ENCODE measurements at regions not wholly inside any gene's neighbourhood (a gene's known extent, or its start where the extent isn't known, plus 50 kb on each side); places are given as distances from the start of the nearest gene placed in this dataset.
"Not testable (repeated sequence)": the region's sequence is repeated elsewhere in the genome, so short reads cannot be mapped to it uniquely, and the experiment has no call there.

- not testable (repeated sequence) for H3K27ac ChIP-seq (ENCODE audit: insufficient read depth, low read length, poor library complexity, severe bottlenecking); H3K4me3 ChIP-seq (ENCODE audit: low read depth, low read length); H3K27ac Mint-ChIP-seq; H3K4me1 ChIP-seq (ENCODE audit: control insufficient read depth, insufficient read depth, low read length, poor library complexity, severe bottlenecking); H3K36me3 ChIP-seq (ENCODE audit: control insufficient read depth, insufficient read depth, low read length); H3K4me1 Mint-ChIP-seq; H3K27me3 ChIP-seq (ENCODE audit: control insufficient read depth, insufficient read depth, low read length); H3K9me3 ChIP-seq (ENCODE audit: control insufficient read depth in 2 of 2, low read length in 2 of 2); H3K4me3 Mint-ChIP-seq; H3K36me3 Mint-ChIP-seq; DNase-seq; ATAC-seq (ENCODE audit: low read depth in 2 of 2)
- Mint-ChIP-seq H3K27me3 (peaks cover 23% of the 10 kb centered on the region), H3K9me3 (peaks cover 0 to 27% (median 6%) of the 10 kb centered on the region in 7 donors)
Observed at GRCh38 chr5:68065321-68065720, 150.2 kb upstream of the PIK3R1 start.

- no peak overlapping the region for H3K27ac ChIP-seq (ENCODE audit: insufficient read depth, low read length, poor library complexity, severe bottlenecking)
- peaks cover 4% of the 10 kb centered on the region for H3K27me3 ChIP-seq (ENCODE audit: control insufficient read depth, insufficient read depth, low read length)
- ATAC-seq (ENCODE audit: low read depth in 2 of 2) (no peak), DNase-seq (no peak)
- no peaks in the 10 kb centered on the region for H3K36me3 ChIP-seq (ENCODE audit: control insufficient read depth, insufficient read depth, low read length)
- H3K4me3 ChIP-seq (ENCODE audit: low read depth, low read length): no peak overlapping the region
- H3K9me3 ChIP-seq (ENCODE audit: control insufficient read depth in 2 of 2, low read length in 2 of 2): peaks cover 0 to 3% of the 10 kb centered on the region in 2 experiments
- no peaks in the 10 kb centered on the region for H3K4me1 ChIP-seq (ENCODE audit: control insufficient read depth, insufficient read depth, low read length, poor library complexity, severe bottlenecking)
- Mint-ChIP-seq H3K27ac (no peak overlapping the region), H3K4me1 (no peaks in the 10 kb centered on the region), H3K4me3 (no peak overlapping the region), H3K36me3 (no peaks in the 10 kb centered on the region), H3K27me3 (peaks cover 18% of the 10 kb centered on the region), H3K9me3 (peaks cover 0 to 19% (median 3%) of the 10 kb centered on the region in 7 donors)
Observed at GRCh38 chr5:68060382-68060781, 155.2 kb upstream of the PIK3R1 start.

DNA sequence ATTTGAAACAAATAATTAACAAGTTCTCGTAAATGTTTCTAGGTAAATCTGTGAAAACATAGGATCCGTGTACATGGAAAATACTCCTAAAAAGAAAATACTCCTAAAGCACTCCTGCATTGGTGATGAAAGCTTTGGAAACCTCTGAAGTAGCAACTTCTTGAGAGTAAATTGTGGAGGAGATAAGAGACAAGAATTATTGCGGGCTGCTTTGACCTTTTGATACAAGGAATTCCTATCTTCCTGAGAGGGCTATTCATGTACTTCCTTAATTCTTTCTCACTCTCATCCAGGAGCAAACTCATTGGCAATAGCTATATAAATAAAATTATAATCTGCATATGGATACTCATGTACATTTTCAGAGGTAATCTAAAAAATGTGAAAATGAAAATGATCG lies 158.4 kb upstream of the PIK3R1 start:
- H3K27ac ChIP-seq (ENCODE audit: insufficient read depth, low read length, poor library complexity, severe bottlenecking): no peak overlapping the region
- Mint-ChIP-seq H3K36me3 (no peaks in the 10 kb centered on the region), H3K4me3 (no peak overlapping the region), H3K27ac (no peak overlapping the region), H3K4me1 (no peaks in the 10 kb centered on the region), H3K27me3 (peaks cover 21% of the 10 kb centered on the region), H3K9me3 (peaks cover 0 to 7% (median 3%) of the 10 kb centered on the region in 7 donors)
- H3K36me3 ChIP-seq (ENCODE audit: control insufficient read depth, insufficient read depth, low read length): no peaks in the 10 kb centered on the region
- H3K9me3 ChIP-seq (ENCODE audit: control insufficient read depth in 2 of 2, low read length in 2 of 2): peaks cover 0 to 3% of the 10 kb centered on the region in 2 experiments
- ATAC-seq (ENCODE audit: low read depth in 2 of 2) (no peak), DNase-seq (no peak)
- H3K27me3 ChIP-seq (ENCODE audit: control insufficient read depth, insufficient read depth, low read length): peaks cover 4% of the 10 kb centered on the region
- H3K4me1 ChIP-seq (ENCODE audit: control insufficient read depth, insufficient read depth, low read length, poor library complexity, severe bottlenecking): no peaks in the 10 kb centered on the region
- no peak overlapping the region for H3K4me3 ChIP-seq (ENCODE audit: low read depth, low read length)

DNA sequence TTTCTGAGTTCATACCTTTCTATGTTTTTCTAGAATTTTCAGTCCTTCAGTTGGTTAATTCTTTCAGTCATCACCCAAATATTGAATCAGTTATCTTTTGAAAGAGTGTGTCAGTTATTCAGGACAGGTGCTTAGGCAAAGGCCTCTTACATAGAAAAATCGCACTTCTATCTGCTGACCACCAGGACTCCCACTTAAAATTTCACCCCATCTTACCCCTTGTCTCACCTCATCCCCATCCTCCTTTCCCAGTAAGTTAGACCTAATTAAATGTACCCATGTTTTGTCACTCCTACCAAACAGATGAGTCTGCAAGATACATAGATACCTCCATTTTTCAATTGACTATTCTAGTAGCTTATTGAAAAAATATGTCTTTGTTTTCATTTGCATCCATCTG lies 159.9 kb upstream of the PIK3R1 start:
- no peak overlapping the region for H3K4me3 ChIP-seq (ENCODE audit: low read depth, low read length)
- no peaks in the 10 kb centered on the region for H3K36me3 ChIP-seq (ENCODE audit: control insufficient read depth, insufficient read depth, low read length)
- no peaks in the 10 kb centered on the region for H3K4me1 ChIP-seq (ENCODE audit: control insufficient read depth, insufficient read depth, low read length, poor library complexity, severe bottlenecking)
- Mint-ChIP-seq H3K4me3 (no peak overlapping the region), H3K27ac (no peak overlapping the region), H3K9me3 (peaks cover 0 to 2% (median 0%) of the 10 kb centered on the region in 7 donors), H3K4me1 (no peaks in the 10 kb centered on the region), H3K27me3 (peaks cover 12% of the 10 kb centered on the region), H3K36me3 (no peaks in the 10 kb centered on the region)
- H3K27me3 ChIP-seq (ENCODE audit: control insufficient read depth, insufficient read depth, low read length): peaks cover 8% of the 10 kb centered on the region
- no peaks in the 10 kb centered on the region for H3K9me3 ChIP-seq (ENCODE audit: control insufficient read depth in 2 of 2, low read length in 2 of 2)
- H3K27ac ChIP-seq (ENCODE audit: insufficient read depth, low read length, poor library complexity, severe bottlenecking): no peak overlapping the region
- ATAC-seq (ENCODE audit: low read depth in 2 of 2) (no peak), DNase-seq (no peak)

DNA sequence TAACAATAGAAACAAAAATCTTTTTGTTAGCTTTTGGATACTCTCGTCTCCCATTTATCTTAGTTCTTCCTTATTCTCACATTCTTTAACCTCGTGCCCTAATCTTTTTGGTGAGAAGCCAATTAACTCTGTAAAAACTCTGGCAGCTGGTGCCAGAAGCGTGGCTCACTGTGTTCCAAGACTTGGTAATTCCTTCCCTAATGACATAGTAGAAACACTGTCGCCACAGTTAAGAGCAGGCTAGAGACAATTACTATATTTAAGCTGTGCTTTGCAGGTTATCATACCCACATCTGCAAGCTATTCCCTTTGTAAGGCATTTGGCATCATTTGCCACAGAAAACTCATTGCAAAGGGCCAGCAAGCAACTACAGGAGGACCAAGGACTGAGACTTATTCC lies 160.9 kb upstream of the PIK3R1 start:
- no peak overlapping the region for H3K4me3 ChIP-seq (ENCODE audit: low read depth, low read length)
- no peaks in the 10 kb centered on the region for H3K4me1 ChIP-seq (ENCODE audit: control insufficient read depth, insufficient read depth, low read length, poor library complexity, severe bottlenecking)
- no peak overlapping the region for H3K4me3 Mint-ChIP-seq
- H3K4me1 Mint-ChIP-seq: no peaks in the 10 kb centered on the region
- H3K36me3 Mint-ChIP-seq: no peaks in the 10 kb centered on the region
- no peak overlapping the region for H3K27ac ChIP-seq (ENCODE audit: insufficient read depth, low read length, poor library complexity, severe bottlenecking)
- H3K27ac Mint-ChIP-seq: no peak overlapping the region
- H3K27me3 Mint-ChIP-seq: peaks cover 7% of the 10 kb centered on the region
- no peaks in the 10 kb centered on the region for H3K36me3 ChIP-seq (ENCODE audit: control insufficient read depth, insufficient read depth, low read length)
- peaks cover 5% of the 10 kb centered on the region for H3K27me3 ChIP-seq (ENCODE audit: control insufficient read depth, insufficient read depth, low read length)
- peaks cover 0 to 4% (median 0%) of the 10 kb centered on the region in 7 donors for H3K9me3 Mint-ChIP-seq
- no peaks in the 10 kb centered on the region for H3K9me3 ChIP-seq (ENCODE audit: control insufficient read depth in 2 of 2, low read length in 2 of 2)
- no peak for DNase-seq
- no peak for ATAC-seq (ENCODE audit: low read depth in 2 of 2)

DNA sequence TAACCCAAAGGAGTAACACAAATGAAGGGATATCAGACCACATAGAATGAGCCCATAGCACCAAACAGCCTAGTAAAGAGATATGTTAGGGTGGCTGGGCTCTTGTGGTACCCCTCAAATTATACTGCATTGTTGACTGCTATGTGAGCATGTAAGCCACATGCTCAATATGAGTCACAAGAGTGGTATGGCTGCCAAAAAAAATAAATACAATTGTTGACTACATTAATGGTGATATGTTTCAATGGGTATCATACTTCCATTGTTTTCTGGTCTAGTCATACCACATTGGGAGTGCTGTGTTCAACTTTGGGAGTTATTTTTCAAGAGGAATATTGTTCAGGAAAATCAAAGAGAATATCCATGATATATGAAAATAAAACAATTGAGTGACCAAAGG lies 162.4 kb upstream of the PIK3R1 start:
- Histone ChIP-seq H3K27ac (ENCODE audit: insufficient read depth, low read length, poor library complexity, severe bottlenecking) (no peak overlapping the region), H3K27me3 (ENCODE audit: control insufficient read depth, insufficient read depth, low read length) (peaks cover 7% of the 10 kb centered on the region), H3K9me3 (ENCODE audit: control insufficient read depth in 2 of 2, low read length in 2 of 2) (no peaks in the 10 kb centered on the region), H3K4me1 (ENCODE audit: control insufficient read depth, insufficient read depth, low read length, poor library complexity, severe bottlenecking) (no peaks in the 10 kb centered on the region), H3K36me3 (ENCODE audit: control insufficient read depth, insufficient read depth, low read length) (no peaks in the 10 kb centered on the region), H3K4me3 (ENCODE audit: low read depth, low read length) (no peak overlapping the region)
- Mint-ChIP-seq H3K36me3 (no peaks in the 10 kb centered on the region), H3K4me1 (no peaks in the 10 kb centered on the region), H3K9me3 (peaks cover 0 to 5% (median 3%) of the 10 kb centered on the region in 7 donors), H3K4me3 (no peak overlapping the region), H3K27ac (no peak overlapping the region), H3K27me3 (peaks cover 14% of the 10 kb centered on the region)
- ATAC-seq (ENCODE audit: low read depth in 2 of 2) (no peak), DNase-seq (no peak)

DNA sequence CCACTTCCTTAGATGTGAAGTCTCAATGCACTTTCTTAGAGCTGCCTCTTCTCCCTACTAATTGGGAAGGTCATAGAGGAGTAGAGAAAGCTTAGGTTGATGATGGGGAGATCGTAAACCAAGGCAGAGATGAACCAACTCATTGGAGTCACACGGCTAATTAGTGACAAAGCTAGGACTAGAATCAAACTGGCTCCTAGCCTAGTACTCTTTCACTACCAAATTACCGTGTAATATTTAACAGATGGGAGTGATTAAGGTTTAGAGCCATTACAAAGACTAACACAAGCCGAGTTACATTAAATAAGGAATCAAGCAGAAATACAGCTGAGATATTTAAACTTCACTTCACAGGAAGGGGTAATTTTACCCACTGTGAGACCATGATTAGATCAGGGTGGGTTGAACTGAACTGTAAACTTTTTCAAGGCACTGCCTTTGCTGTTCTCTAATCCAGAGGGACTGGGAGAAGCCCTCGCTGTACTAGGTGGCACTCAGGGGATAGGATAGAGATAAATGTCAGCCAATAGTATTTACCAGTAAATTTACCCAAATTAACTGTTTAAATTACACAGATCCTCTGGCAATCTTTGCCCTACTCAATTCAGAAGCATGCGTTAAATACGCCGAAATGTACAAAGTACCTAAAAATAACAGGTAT lies 166.4 kb upstream of the PIK3R1 start:
- H3K9me3 Mint-ChIP-seq: peaks cover 0 to 6% (median 6%) of the 10 kb centered on the region in 7 donors
- DNase-seq (no peak), ATAC-seq (ENCODE audit: low read depth in 2 of 2) (no peak)
- Histone ChIP-seq H3K9me3 (ENCODE audit: control insufficient read depth in 2 of 2, low read length in 2 of 2) (peaks cover 2 to 3% of the 10 kb centered on the region in 2 experiments), H3K27me3 (ENCODE audit: control insufficient read depth, insufficient read depth, low read length) (peaks cover 7% of the 10 kb centered on the region), H3K4me3 (ENCODE audit: low read depth, low read length) (no peak overlapping the region), H3K27ac (ENCODE audit: insufficient read depth, low read length, poor library complexity, severe bottlenecking) (no peak overlapping the region), H3K4me1 (ENCODE audit: control insufficient read depth, insufficient read depth, low read length, poor library complexity, severe bottlenecking) (no peaks in the 10 kb centered on the region), H3K36me3 (ENCODE audit: control insufficient read depth, insufficient read depth, low read length) (no peaks in the 10 kb centered on the region)
- no peaks in the 10 kb centered on the region for H3K4me1 Mint-ChIP-seq
- H3K36me3 Mint-ChIP-seq: no peaks in the 10 kb centered on the region
- no peak overlapping the region for H3K27ac Mint-ChIP-seq
- H3K27me3 Mint-ChIP-seq: peaks cover 18% of the 10 kb centered on the region
- H3K4me3 Mint-ChIP-seq: no peak overlapping the region

- Mint-ChIP-seq H3K27me3 (peaks cover 18% of the 10 kb centered on the region), H3K4me1 (no peaks in the 10 kb centered on the region)
- H3K4me1 ChIP-seq (ENCODE audit: control insufficient read depth, insufficient read depth, low read length, poor library complexity, severe bottlenecking): no peaks in the 10 kb centered on the region
Observed at GRCh38 chr5:68048516-68048915, 167.0 kb upstream of the PIK3R1 start.

More at GRCh38 chr5:68048516-68048915, 167.0 kb upstream of the PIK3R1 start:
- DNase-seq (no peak), ATAC-seq (ENCODE audit: low read depth in 2 of 2) (no peak)
- Histone ChIP-seq H3K4me3 (ENCODE audit: low read depth, low read length) (no peak overlapping the region), H3K36me3 (ENCODE audit: control insufficient read depth, insufficient read depth, low read length) (no peaks in the 10 kb centered on the region), H3K9me3 (ENCODE audit: control insufficient read depth in 2 of 2, low read length in 2 of 2) (peaks cover 2 to 3% of the 10 kb centered on the region in 2 experiments), H3K27me3 (ENCODE audit: control insufficient read depth, insufficient read depth, low read length) (peaks cover 7% of the 10 kb centered on the region), H3K27ac (ENCODE audit: insufficient read depth, low read length, poor library complexity, severe bottlenecking) (no peak overlapping the region)
- Mint-ChIP-seq H3K4me3 (no peak overlapping the region), H3K27ac (no peak overlapping the region), H3K9me3 (peaks cover 0 to 6% (median 6%) of the 10 kb centered on the region in 7 donors), H3K36me3 (no peaks in the 10 kb centered on the region)
